HCT116 (cell line): ENCODE measurements at regions not wholly inside any gene's neighbourhood (a gene's known extent, or its start where the extent isn't known, plus 50 kb on each side); places are given as distances from the start of the nearest gene placed in this dataset.

Source experiments
- ATF3 ChIP-seq: IDR thresholded peaks from 2 replicates; pipeline ENCODE4 v1.6.1; 2012
- CEBPB ChIP-seq: IDR thresholded peaks from 2 replicates; pipeline ENCODE4 v1.6.1; 2012; ENCODE audit warnings: low read depth
- CTCF ChIP-seq, 3 experiments: fragments of 200-600 bp in 1 of 3; sonication (generic) in 1 of 3; IDR thresholded peaks in 2 of 3; conservative IDR thresholded peaks in 1 of 3; 2 replicates each; pipeline ENCODE4 v1.5.1; 2012 to 2017; ENCODE audit warnings: low read depth in 2 of 3, low read length in 2 of 3, antibody characterized with exemption in 1 of 3, borderline replicate concordance in 1 of 3, control low read depth in 1 of 3, mild to moderate bottlenecking in 1 of 3, mixed read lengths in 1 of 3, mixed run types in 1 of 3, moderate library complexity in 1 of 3; ENCODE audit not compliant: insufficient read depth in 1 of 3
- EZH2 ChIP-seq: fragments of 200-600 bp; sonication (generic); IDR thresholded peaks from 2 replicates; pipeline ENCODE4 v1.6.1; 2017; ENCODE audit warnings: antibody characterized with exemption, mixed run types
- EZH2phosphoT487 ChIP-seq: fragments of 200-600 bp; IDR thresholded peaks from 2 replicates; pipeline ENCODE4 v1.6.1; 2018; ENCODE audit warnings: antibody characterized with exemption, borderline replicate concordance
- JUND ChIP-seq: IDR thresholded peaks from 2 replicates; pipeline ENCODE4 v1.6.1; 2012
- POLR2A ChIP-seq: IDR thresholded peaks from 2 replicates; pipeline ENCODE4 v1.7.0; 2011; ENCODE audit warnings: borderline replicate concordance; ENCODE audit not compliant: insufficient read depth, insufficient read length; ENCODE audit errors: extremely low read depth
- POLR2AphosphoS5 ChIP-seq: IDR thresholded peaks from 2 replicates; pipeline ENCODE4 v1.6.1; 2011; ENCODE audit warnings: mild to moderate bottlenecking, low read depth, low read length, moderate library complexity
- YY1 ChIP-seq: IDR thresholded peaks from 2 replicates; pipeline ENCODE4 v1.6.1; 2011; ENCODE audit warnings: low read length, low read depth, moderate library complexity, mild to moderate bottlenecking; ENCODE audit not compliant: insufficient replicate concordance; ENCODE audit errors: extremely low read depth
- ZNF274 ChIP-seq: fragments of 200-500 bp; sonication (Bioruptor generic); IDR thresholded peaks from 2 replicates; pipeline ENCODE4 v1.6.1; 2014; ENCODE audit warnings: mild to moderate bottlenecking, low read depth, low read length, inconsistent platforms
- TF ChIP-seq, protein P1 (sequence below): IDR thresholded peaks from 2 replicates; pipeline ENCODE4 v1.6.1; 2012; ENCODE audit warnings: low read depth
- TF ChIP-seq, protein P2 (sequence below): IDR thresholded peaks from 2 replicates; pipeline ENCODE4 v1.6.1; 2012

DNA sequence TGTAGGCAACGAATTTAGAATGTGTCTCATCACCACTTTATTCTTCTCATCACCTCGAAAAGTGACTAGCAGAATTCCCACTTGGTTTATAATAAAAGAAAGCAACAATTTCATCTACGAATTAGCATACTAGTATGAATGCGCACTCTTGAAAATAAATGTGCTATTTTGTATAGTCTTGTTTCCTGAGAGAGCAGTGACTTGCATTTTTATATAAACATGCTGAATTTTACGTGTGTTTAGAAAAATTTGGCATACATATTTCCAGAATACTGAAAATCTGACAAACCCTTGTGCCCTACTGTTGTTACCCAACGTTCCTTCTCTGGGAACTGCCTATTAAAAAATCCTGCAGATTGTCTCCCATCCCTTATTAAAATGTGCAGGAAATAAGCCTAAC lies 786.8 kb downstream of the TSN start:
- TF ChIP-seq POLR2A (no peak), JUND (no peak), POLR2AphosphoS5 (no peak), CTCF (IDR thresholded peaks at IDR 0.05 in 2 of 3, conservative IDR thresholded peaks at IDR 0.05 in 1 of 3; ENCODE audit: borderline replicate concordance in 1 of 3, insufficient read depth in 1 of 3, low read depth in 2 of 3, low read length in 2 of 3) (no peak), YY1 (no peak), EZH2 (no peak), CEBPB (no peak), EZH2phosphoT487 (no peak), ZNF274 (no peak), ATF3 (no peak)
- TF ChIP-seq, protein P1, sequence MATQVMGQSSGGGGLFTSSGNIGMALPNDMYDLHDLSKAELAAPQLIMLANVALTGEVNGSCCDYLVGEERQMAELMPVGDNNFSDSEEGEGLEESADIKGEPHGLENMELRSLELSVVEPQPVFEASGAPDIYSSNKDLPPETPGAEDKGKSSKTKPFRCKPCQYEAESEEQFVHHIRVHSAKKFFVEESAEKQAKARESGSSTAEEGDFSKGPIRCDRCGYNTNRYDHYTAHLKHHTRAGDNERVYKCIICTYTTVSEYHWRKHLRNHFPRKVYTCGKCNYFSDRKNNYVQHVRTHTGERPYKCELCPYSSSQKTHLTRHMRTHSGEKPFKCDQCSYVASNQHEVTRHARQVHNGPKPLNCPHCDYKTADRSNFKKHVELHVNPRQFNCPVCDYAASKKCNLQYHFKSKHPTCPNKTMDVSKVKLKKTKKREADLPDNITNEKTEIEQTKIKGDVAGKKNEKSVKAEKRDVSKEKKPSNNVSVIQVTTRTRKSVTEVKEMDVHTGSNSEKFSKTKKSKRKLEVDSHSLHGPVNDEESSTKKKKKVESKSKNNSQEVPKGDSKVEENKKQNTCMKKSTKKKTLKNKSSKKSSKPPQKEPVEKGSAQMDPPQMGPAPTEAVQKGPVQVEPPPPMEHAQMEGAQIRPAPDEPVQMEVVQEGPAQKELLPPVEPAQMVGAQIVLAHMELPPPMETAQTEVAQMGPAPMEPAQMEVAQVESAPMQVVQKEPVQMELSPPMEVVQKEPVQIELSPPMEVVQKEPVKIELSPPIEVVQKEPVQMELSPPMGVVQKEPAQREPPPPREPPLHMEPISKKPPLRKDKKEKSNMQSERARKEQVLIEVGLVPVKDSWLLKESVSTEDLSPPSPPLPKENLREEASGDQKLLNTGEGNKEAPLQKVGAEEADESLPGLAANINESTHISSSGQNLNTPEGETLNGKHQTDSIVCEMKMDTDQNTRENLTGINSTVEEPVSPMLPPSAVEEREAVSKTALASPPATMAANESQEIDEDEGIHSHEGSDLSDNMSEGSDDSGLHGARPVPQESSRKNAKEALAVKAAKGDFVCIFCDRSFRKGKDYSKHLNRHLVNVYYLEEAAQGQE, result no peak
- TF ChIP-seq, protein P2, sequence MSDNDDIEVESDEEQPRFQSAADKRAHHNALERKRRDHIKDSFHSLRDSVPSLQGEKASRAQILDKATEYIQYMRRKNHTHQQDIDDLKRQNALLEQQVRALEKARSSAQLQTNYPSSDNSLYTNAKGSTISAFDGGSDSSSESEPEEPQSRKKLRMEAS, result no peak
